OCI-LY3 (cell line): ENCODE measurements at regions not wholly inside any gene's neighbourhood (a gene's known extent, or its start where the extent isn't known, plus 50 kb on each side); places are given as distances from the start of the nearest gene placed in this dataset.

ENCODE experiments used
- CTCF ChIP-seq: fragments of 200-600, 300-600 bp; sonication (generic); IDR thresholded peaks from 2 replicates; pipeline ENCODE4 v1.5.1; 2014; ENCODE audit warnings: antibody characterized with exemption, low read length, low read depth
- EZH2phosphoT487 ChIP-seq: fragments of 200-600 bp; shearing (Covaris generic); IDR thresholded peaks from 2 replicates; pipeline ENCODE4 v1.6.1; 2018; ENCODE audit warnings: antibody characterized with exemption, mixed run types, low read depth

GRCh38 chr22:23450434-23450795 lies 129.7 kb downstream of the IGLL1 start:
- no peak for TF ChIP-seq CTCF
- no peak for TF ChIP-seq EZH2phosphoT487
